ENCODE measurements at regions not wholly inside any gene's neighbourhood (a gene's known extent, or its start where the extent isn't known, plus 50 kb on each side); places are given as distances from the start of the nearest gene placed in this dataset.

- BruUV-seq (replicated peaks) = no TSS peak
- TF ChIP-seq, protein P1, sequence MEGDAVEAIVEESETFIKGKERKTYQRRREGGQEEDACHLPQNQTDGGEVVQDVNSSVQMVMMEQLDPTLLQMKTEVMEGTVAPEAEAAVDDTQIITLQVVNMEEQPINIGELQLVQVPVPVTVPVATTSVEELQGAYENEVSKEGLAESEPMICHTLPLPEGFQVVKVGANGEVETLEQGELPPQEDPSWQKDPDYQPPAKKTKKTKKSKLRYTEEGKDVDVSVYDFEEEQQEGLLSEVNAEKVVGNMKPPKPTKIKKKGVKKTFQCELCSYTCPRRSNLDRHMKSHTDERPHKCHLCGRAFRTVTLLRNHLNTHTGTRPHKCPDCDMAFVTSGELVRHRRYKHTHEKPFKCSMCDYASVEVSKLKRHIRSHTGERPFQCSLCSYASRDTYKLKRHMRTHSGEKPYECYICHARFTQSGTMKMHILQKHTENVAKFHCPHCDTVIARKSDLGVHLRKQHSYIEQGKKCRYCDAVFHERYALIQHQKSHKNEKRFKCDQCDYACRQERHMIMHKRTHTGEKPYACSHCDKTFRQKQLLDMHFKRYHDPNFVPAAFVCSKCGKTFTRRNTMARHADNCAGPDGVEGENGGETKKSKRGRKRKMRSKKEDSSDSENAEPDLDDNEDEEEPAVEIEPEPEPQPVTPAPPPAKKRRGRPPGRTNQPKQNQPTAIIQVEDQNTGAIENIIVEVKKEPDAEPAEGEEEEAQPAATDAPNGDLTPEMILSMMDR (IDR thresholded peaks at IDR 0.05; ENCODE audit: unreplicated experiment) = no peak
- H3K36me3 Mint-ChIP-seq (ENCODE audit: insufficient read depth, unreplicated experiment) = no peaks in the 10 kb centered on the region
- H3K9me3 Mint-ChIP-seq (ENCODE audit: low read depth, unreplicated experiment) = peaks cover 11% of the 10 kb centered on the region
- H3K27ac Mint-ChIP-seq (ENCODE audit: unreplicated experiment) = no peak overlapping the region
- no peak for DNase-seq
- H3K4me1 Mint-ChIP-seq (ENCODE audit: low read depth, unreplicated experiment) = no peaks in the 10 kb centered on the region
- H3K27me3 Mint-ChIP-seq (ENCODE audit: unreplicated experiment) = no peaks in the 10 kb centered on the region
- intact Hi-C loops (cut with micrococcal nuclease; ENCODE audit: unreplicated experiment) = no loop called here
- H3K4me3 Mint-ChIP-seq (ENCODE audit: low read depth, unreplicated experiment) = no peak overlapping the region
- CTCF ChIA-PET = no interaction called here
Observed at GRCh38 chr13:111864566-111864965, 202.4 kb upstream of the SOX1 start.

- no peak for DNase-seq
- Mint-ChIP-seq H3K27me3 (ENCODE audit: unreplicated experiment) (no peaks in the 10 kb centered on the region), H3K4me1 (ENCODE audit: low read depth, unreplicated experiment) (no peaks in the 10 kb centered on the region), H3K27ac (ENCODE audit: unreplicated experiment) (no peak overlapping the region), H3K36me3 (ENCODE audit: insufficient read depth, unreplicated experiment) (no peaks in the 10 kb centered on the region), H3K4me3 (ENCODE audit: low read depth, unreplicated experiment) (no peak overlapping the region), H3K9me3 (ENCODE audit: low read depth, unreplicated experiment) (peaks cover 11% of the 10 kb centered on the region)
- intact Hi-C loops (cut with micrococcal nuclease; ENCODE audit: unreplicated experiment) = no loop called here
- CTCF ChIA-PET = no interaction called here
- TF ChIP-seq, protein P1 (IDR thresholded peaks at IDR 0.05; ENCODE audit: unreplicated experiment) = no peak
- BruUV-seq (replicated peaks) = no TSS peak
Observed at GRCh38 chr13:111865046-111865445, 201.9 kb upstream of the SOX1 start.

DNA sequence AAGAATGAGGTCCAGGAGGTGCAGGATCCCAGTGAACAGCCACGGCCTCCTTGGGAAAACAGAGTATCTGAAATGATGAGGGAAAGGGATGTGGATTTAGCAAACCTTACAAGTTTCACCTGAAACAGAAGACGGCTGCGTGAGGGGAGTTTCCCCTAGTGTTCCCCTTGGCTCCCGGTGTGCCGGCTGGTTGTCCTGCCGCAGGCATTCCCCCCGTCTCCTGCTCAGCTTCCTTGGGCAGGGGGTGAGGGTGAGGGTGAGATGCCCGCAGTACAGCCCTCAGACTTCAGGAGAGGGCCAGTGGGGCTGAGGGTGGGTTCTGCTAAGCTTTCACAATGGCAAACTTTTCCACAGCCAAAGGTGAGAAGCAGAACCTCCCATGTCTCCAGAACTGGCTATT, 201.1 kb upstream of the SOX1 start:
- H3K4me1 Mint-ChIP-seq (ENCODE audit: low read depth, unreplicated experiment) = no peaks in the 10 kb centered on the region
- intact Hi-C loops (cut with micrococcal nuclease; ENCODE audit: unreplicated experiment) = no loop called here
- H3K27ac Mint-ChIP-seq (ENCODE audit: unreplicated experiment) = no peak overlapping the region
- H3K36me3 Mint-ChIP-seq (ENCODE audit: insufficient read depth, unreplicated experiment) = no peaks in the 10 kb centered on the region
- BruUV-seq (replicated peaks) = no TSS peak
- peaks cover 8% of the 10 kb centered on the region for H3K9me3 Mint-ChIP-seq (ENCODE audit: low read depth, unreplicated experiment)
- CTCF ChIA-PET = no interaction called here
- DNase-seq = no peak
- TF ChIP-seq, protein P1 (IDR thresholded peaks at IDR 0.05; ENCODE audit: unreplicated experiment) = no peak
- H3K4me3 Mint-ChIP-seq (ENCODE audit: low read depth, unreplicated experiment) = no peak overlapping the region
- no peaks in the 10 kb centered on the region for H3K27me3 Mint-ChIP-seq (ENCODE audit: unreplicated experiment)

DNA sequence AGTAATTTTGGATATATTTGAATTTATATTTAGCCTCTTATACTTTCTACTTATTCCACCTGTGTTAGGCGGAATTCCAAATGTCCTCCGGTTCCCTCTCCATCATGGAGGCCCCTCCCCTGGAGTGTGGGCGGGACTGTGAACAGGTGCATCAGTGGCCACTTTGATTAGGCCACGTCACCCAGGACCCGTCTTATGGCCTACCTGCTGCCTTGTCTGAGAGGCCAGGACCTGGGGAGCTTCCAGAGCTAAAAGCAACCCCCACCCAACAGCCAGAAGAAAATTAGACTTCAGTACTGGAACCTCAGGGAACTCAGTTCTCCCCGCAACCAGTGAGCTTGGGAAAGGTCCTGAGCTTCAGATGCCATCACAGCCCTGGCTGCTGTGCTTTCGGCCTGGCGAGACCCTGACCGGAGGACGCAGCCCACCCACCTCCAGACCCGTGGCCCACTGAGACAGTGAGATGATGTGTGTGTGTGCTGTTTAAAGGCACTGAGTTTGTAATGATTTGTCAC, 200.2 kb upstream of the SOX1 start:
- CTCF ChIA-PET = no interaction called here
- Mint-ChIP-seq H3K9me3 (ENCODE audit: low read depth, unreplicated experiment) (peaks cover 6% of the 10 kb centered on the region), H3K27me3 (ENCODE audit: unreplicated experiment) (no peaks in the 10 kb centered on the region), H3K4me1 (ENCODE audit: low read depth, unreplicated experiment) (no peaks in the 10 kb centered on the region), H3K4me3 (ENCODE audit: low read depth, unreplicated experiment) (no peak overlapping the region), H3K36me3 (ENCODE audit: insufficient read depth, unreplicated experiment) (no peaks in the 10 kb centered on the region), H3K27ac (ENCODE audit: unreplicated experiment) (no peak overlapping the region)
- intact Hi-C loops (cut with micrococcal nuclease; ENCODE audit: unreplicated experiment) = no loop called here
- no peak for DNase-seq
- no TSS peak for BruUV-seq (replicated peaks)
- TF ChIP-seq, protein P1 (IDR thresholded peaks at IDR 0.05; ENCODE audit: unreplicated experiment) = no peak

All from Calu3 (cell line).